GM18520 (cell line): ENCODE measurements at regions not wholly inside any gene's neighbourhood (a gene's known extent, or its start where the extent isn't known, plus 50 kb on each side); places are given as distances from the start of the nearest gene placed in this dataset.
"Not testable (repeated sequence)": the region's sequence is repeated elsewhere in the genome, so short reads cannot be mapped to it uniquely, and the experiment has no call there.

Source experiments
- ATAC-seq: cut with Tn5 transposase; IDR thresholded peaks from one replicate; pipeline ENCODE4 v1.9.1; 2021; ENCODE audit not compliant: unreplicated experiment

GRCh38 chr14:46147452-46147851, 504.1 kb downstream of the RPL10L start:
- ATAC-seq, result no peak

DNA sequence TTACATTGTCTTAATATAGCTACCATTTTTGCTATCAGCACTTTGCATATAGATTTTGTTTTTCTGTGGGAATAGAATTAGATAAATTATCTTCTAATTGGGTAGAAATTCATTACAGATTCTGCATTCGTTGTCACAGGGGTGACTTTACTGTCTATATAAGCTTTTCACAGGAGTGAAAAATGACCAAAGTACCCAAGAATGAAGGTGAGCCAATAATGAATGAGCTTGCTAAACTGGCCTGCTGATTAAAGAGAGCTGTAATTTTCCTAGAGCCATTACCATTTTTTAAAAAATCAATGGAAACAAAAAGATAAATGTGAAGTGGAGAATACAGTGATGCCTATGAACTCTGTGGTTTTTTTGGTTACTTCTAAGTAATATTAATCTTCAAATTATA, 504.6 kb downstream of the RPL10L start:
- no peak for ATAC-seq

DNA sequence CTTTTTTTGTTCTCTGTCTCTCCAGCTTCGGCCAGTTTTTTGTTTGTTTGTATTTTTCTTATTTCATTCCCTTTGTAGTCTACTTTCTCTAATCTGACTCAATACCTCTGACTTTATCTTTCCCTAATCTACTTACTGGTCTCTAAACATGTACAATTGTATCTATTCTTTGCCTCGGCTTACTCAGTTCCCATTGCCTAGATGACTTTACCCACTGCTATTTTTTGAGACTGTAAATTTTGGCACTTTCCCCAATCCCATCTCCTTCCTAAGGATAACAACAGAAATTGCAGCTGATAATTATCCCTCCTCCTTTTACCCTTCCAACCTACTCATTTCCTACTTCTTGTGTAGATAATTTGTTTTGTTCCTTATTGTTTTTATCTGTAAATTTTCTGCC, 511.1 kb downstream of the RPL10L start:
- no peak for ATAC-seq

DNA sequence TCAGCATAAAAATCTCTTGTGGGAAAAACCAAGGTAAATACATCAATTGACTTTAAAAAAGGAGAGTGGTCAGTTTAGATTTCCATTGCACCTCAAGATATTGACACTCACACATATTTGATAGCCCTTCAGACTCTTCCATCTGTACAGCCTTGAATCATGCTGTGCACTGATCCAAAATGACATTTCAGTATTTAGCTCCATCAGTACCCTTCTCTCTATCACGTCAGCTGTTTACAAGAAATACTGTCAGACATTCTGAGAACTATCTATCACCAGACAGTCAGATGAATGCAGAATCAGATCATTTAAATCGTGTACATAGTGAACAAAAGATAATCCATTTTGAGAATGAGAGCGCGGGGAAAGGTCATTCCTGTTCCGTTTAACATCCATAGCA, 511.9 kb downstream of the RPL10L start:
- no peak for ATAC-seq

DNA sequence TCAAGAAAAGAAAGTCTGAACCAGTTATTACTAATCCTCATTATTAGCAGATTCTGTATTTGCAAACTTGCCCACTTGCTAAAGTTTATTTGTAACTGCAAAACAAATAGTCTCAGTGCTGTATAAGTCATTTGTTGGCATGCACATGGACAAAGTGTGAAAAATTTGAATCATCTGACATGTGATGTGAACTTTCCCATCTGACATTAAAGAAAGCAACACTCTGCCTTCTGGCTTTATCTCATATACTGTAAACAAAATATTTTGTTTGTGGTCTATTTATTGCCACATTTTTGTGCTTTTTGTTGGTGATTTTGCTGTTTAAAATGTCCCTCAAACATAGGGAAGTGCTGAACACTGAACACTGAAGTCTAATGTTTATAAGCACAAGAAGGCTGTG, 513.8 kb downstream of the RPL10L start:
- ATAC-seq, result no peak

- no peak for ATAC-seq
Observed at GRCh38 chr14:46136456-46136855, 515.1 kb downstream of the RPL10L start.

DNA sequence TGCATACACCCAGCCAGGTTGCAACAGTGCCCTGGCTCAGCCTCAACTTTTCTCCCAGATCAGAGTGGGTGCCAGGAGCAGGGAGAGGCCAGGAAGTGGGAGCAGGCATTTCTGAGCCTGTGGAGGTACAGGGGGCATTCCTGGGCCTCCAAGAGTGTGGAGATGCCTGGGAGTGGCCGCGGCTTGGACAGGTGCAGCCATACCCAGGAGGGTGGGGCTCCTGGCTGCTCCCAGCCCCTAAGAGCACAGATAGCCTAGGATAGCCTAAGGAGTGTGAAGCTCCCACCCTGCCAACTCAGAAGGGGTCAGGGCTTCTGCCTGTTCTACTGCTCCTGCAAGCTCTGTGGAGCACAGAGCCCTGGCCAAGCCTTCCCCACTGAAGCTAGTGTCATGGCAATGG, 543.4 kb downstream of the RPL10L start:
- no peak for ATAC-seq

GRCh38 chr14:46100901-46101300, 550.7 kb downstream of the RPL10L start:
- not testable (repeated sequence) for ATAC-seq

DNA sequence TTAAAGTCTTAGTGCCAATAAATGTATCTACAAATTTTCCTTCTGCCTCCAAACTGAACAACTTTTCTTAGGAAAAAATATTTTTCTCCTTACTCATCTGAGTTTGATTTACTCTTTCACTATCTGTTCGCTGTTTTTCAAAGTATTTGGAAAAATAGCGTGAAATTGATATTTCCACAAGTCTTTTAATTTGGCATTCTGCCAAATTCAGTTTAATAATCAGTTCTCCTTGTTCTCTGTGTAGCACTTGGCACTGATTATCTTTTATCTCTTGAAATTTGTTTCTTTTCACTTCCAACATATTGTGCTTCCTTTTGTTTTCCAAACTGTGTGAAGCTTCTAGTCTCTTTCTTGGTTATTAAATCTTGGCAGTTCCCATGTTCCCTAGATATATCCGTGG, 559.8 kb downstream of the RPL10L start:
- ATAC-seq, result no peak

DNA sequence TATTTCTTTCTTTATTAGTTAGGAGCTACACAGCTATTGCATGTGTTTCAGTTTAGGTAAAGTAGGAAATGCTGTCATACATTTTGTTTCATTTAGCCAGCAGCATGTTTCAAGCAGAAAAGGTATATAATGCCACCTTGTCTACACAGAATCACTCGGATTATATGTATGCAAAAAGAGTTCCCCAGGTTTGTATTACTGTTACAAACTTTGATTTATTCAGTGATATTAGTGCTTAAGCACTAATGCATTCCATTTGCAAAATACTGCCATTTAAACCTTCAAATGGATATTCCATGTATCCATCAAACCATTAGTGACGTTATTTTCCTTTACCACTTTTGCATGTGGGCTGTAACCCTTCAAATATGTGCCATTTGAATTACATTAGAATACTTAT, 564.0 kb downstream of the RPL10L start:
- ATAC-seq, result no peak

DNA sequence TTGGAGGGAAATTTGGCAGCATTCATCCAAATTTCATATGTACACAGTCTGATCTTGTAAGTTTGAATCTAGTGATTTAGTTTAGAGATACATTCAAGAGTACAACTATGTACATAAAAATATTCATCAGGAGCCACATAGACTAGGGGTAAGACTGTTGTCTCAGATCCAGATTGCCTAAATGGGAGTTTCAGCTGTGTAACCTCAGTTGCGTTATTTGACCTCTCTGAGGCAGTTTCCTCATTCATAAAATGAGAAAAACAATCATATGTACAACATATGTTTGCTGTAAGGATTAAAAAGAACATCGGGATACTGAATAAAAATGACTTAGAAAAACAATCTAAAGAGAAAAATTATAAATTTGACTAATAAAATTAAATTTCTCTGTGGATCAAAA, 577.5 kb downstream of the RPL10L start:
- ATAC-seq, result no peak

- no peak for ATAC-seq
Observed at GRCh38 chr14:46063872-46064271, 587.7 kb downstream of the RPL10L start.

GRCh38 chr14:46058964-46059563, 592.5 kb downstream of the RPL10L start:
- no peak for ATAC-seq

- ATAC-seq, result no peak
Observed at GRCh38 chr14:46057799-46058198, 593.8 kb downstream of the RPL10L start.

GRCh38 chr14:46054526-46054925, 597.1 kb downstream of the RPL10L start:
- no peak for ATAC-seq

DNA sequence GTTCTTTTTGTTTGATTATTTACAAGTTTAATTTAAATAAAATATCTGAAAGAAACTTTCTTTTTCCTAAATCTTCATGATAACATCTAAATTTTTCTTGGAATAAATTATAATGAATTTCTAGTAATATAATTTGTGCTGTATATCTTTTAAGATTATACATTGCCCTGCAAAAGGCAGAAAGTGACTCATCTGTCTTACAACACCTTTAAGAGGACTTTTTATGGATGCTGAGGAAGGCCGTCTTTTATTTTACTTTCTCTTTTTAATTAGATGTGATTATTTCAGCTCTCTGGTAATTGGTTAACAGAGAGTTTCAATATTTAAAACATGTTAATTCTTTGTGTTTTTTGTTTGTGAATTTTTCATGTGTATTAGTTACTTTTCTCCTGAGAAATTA, 598.4 kb downstream of the RPL10L start:
- no peak for ATAC-seq

- no peak for ATAC-seq
Observed at GRCh38 chr14:46051796-46052195, 599.8 kb downstream of the RPL10L start.

DNA sequence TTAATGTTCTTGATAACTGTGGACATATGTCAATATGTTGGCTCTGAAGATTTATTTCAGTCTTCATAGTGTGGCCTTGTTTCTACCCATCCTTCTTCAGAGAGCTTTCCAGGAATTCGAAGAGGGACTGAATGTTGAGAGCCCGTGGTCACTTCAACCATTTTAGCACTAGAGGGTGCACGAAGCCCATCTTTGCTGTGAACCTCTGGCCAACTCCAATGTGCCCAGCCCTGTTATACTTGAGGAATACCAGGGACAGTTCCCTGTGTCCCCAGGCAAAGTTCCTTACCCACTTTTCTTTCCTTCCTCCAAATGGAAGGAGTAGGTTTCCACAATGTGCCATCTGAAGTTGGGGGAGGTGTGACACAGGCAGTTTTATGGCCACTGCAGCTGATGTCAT, 603.5 kb downstream of the RPL10L start:
- ATAC-seq, result no peak

DNA sequence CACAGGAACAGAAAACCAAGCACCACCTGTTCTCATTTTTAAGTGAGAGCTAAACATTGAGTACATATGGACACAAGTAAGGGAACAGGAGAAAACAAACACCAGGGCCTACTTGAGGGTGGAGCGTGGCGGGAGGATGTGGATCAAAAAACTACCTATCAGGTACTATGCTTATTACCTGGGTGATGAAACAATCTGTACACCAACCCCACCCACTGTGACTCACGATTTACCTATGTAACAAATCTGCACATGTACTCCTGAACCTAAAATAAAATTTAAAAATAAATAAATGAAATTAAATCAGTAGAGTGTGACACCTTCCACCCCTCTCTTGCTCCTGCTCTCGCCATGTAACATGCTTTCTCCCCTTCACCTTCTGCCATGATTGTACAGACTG, 615.5 kb downstream of the RPL10L start:
- no peak for ATAC-seq

GRCh38 chr14:46034305-46034704, 617.3 kb downstream of the RPL10L start:
- ATAC-seq, result no peak

DNA sequence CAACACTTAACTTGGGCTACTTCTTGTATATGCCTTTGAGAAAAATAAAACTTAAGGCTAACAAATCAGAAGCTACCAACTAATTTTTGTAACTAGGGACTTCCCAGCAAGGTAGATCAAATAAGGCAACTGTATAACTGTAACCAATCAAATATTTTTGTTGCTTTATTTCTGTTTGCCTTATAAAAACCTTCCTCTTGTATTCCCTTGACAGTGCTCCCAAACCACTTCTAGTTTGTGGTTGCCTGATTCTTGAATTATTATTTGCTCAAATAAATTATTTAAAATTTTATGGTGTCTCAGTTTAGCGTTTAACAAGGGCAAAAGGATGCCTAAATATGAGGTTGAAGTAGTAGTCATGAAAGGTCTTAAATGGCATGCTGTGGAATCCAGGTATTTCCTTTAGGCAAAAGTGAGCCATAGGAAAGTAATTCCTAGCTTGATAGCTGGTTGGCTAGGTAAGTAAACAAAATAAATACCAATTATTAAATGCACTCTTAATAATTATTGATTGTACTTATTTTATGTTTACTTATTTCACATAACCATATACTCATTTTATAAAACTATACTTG, 632.6 kb downstream of the RPL10L start:
- ATAC-seq, result no peak

DNA sequence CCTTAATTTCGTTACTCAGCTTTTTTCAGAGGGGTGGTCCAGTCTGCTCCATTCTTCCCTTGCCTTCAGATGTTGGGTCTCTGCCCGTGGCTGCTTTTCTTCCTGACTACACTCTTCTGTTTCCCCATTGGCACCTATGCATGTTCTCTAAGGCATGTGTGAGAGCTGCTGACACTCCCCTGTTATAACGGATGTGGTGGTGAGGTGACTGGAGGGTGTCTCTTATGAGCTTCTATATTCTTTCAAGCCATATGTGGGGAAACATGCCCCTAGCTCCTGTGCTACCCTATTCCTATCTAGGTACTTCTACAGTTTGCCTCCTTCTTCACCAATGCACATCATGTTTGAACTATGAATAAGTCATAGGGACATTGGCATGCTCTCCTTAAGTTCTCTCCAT, 643.2 kb downstream of the RPL10L start:
- ATAC-seq, result no peak

DNA sequence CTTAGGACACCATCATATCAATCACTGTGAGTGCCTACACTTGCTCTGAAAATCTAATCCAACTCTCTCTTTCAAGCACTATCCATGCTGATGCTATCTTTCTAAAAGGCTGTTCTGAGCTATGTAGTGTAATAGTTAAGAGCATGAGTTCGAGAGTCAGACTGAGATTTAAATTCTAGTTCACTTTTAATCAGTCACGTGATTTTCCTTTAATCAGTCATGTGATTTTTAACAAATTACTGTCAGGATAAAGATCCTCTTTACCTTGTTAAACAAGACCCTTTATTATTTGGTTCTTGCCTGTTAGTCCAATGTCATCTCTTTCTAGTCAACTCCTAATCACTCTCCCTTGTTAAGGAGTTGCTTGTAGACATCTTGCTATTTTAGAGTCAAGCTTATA, 653.0 kb downstream of the RPL10L start:
- ATAC-seq, result no peak
